ENCODE measurements at regions not wholly inside any gene's neighbourhood (a gene's known extent, or its start where the extent isn't known, plus 50 kb on each side); places are given as distances from the start of the nearest gene placed in this dataset.

DNA sequence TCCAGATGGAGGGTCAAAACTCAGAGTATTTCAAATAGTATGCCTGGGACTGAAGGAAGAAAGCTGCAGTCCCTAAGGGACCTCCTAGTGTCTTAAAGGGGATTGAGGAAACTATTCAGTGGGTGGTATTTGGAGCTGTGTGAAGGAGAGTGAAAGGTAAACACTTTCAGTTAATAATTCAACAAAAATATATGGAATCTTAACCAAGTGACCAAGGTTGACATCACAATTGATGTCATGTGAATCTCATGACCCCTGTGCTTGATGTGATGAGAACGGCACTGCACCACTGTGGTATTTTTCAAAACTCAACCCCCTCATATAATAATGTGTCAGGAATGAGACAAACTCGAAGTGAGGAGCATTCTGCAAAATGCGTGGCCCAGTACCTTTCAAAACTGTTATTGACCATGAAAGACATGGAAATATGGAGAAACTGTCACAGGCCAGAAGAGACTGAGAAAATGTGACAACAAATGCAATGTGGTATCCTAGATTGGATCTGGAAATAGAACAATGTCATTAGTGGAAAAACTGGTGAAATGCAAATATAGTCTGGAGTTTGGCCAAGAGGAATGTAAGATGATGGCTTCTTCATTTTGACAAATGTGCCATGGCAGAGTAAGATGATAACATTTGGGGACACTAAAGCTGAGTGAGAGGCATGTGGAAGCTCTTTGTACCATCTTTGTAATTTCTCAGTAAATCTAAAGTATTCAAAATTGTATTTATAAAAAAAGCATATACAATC lies 553.9 kb downstream of the RFC3 start:
- Histone ChIP-seq H4K20me1 (replicated peaks; ENCODE audit: control insufficient read depth, extremely low read depth, insufficient read depth, low read length) (no peaks in the 10 kb centered on the region), H3K4me3 (replicated peaks in 1 of 3; ENCODE audit: insufficient read depth in 1 of 3, low read depth in 1 of 3, low read length in 3 of 3) (no peak overlapping the region), H3K27ac (ENCODE audit: insufficient read depth, low read depth, low read length) (no peak overlapping the region), H3K4me1 (ENCODE audit: control insufficient read depth, extremely low read depth, insufficient read depth, low read length) (no peaks in the 10 kb centered on the region), H3K27me3 (ENCODE audit: control insufficient read depth in 2 of 2, insufficient read depth in 2 of 2, low read length in 2 of 2) (no peaks in the 10 kb centered on the region), H3K9me1 (replicated peaks; ENCODE audit: control insufficient read depth, extremely low read depth, insufficient read depth, low read length) (no peaks in the 10 kb centered on the region), H3K36me3 (ENCODE audit: control insufficient read depth in 2 of 2, extremely low read depth in 1 of 2, insufficient read depth in 2 of 2, low read length in 2 of 2) (no peaks in the 10 kb centered on the region), H3K79me2 (ENCODE audit: control insufficient read depth, insufficient read depth, low read length) (no peaks in the 10 kb centered on the region), H3K4me2 (ENCODE audit: insufficient read depth, low read length) (no peak overlapping the region), H2AFZ (ENCODE audit: low read depth, low read length) (no peak overlapping the region), H3K9ac (replicated peaks; ENCODE audit: extremely low read depth, insufficient read depth, low read length) (no peak overlapping the region), H3K9me3 (replicated peaks; ENCODE audit: control insufficient read depth, insufficient read depth, low read length) (no peaks in the 10 kb centered on the region)
- ChIA-PET CTCF (no interaction called here), POLR2A (no interaction called here)
- DNase-seq (ENCODE audit: low read depth, low spot score), result no peak
- intact Hi-C loops (cut with micrococcal nuclease) (no loop called here), dilution Hi-C loops (cut with MboI; ENCODE audit: extremely low pct_ligation_motif_present, low sequenced_read_pairs) (no loop called here)
- TF ChIP-seq JUN (IDR thresholded peaks at IDR 0.05; ENCODE audit: borderline replicate concordance, insufficient read depth, insufficient read length, low read depth), result no peak
- TF ChIP-seq, protein P1, sequence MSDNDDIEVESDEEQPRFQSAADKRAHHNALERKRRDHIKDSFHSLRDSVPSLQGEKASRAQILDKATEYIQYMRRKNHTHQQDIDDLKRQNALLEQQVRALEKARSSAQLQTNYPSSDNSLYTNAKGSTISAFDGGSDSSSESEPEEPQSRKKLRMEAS (IDR thresholded peaks at IDR 0.05; ENCODE audit: insufficient read depth, insufficient read length), result no peak
- TF ChIP-seq MYC (IDR thresholded peaks at IDR 0.05; ENCODE audit: low read depth, low read length), result no peak
- BruUV-seq (replicated peaks), result no TSS peak
- no peak for FAIRE-seq

DNA sequence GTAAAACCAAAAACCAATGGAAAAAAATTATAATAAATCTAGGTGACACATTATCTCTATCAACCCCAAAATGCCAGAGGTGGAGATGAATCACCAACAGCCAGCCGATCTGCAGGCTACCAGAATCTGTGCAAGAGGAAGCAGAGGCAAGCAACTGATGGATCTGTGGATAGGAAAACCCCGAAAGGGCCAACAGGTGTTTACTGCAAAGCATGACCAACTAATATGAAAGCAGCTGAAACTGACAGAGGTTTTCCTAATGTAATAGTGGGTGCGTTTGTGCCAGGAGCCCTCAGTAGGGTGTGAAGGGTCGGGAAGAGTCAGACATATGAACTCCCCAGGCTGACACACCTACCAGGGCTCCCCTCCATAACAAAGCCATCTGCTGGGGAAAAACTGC lies 554.6 kb downstream of the RFC3 start:
- H3K27ac ChIP-seq (ENCODE audit: insufficient read depth, low read depth, low read length), result no peak overlapping the region
- FAIRE-seq (no peak), DNase-seq (ENCODE audit: low read depth, low spot score) (no peak)
- no TSS peak for BruUV-seq (replicated peaks)
- dilution Hi-C loops (cut with MboI; ENCODE audit: extremely low pct_ligation_motif_present, low sequenced_read_pairs) (no loop called here), intact Hi-C loops (cut with micrococcal nuclease) (no loop called here)
- no peaks in the 10 kb centered on the region for H3K9me1 ChIP-seq (replicated peaks; ENCODE audit: control insufficient read depth, extremely low read depth, insufficient read depth, low read length)
- H3K27me3 ChIP-seq (ENCODE audit: control insufficient read depth in 2 of 2, insufficient read depth in 2 of 2, low read length in 2 of 2), result no peaks in the 10 kb centered on the region
- H3K9ac ChIP-seq (replicated peaks; ENCODE audit: extremely low read depth, insufficient read depth, low read length), result no peak overlapping the region
- H3K79me2 ChIP-seq (ENCODE audit: control insufficient read depth, insufficient read depth, low read length), result no peaks in the 10 kb centered on the region
- TF ChIP-seq GATA2 (IDR thresholded peaks at IDR 0.05; ENCODE audit: insufficient read depth, insufficient read length, low read depth, low read length) (no peak), POLR2AphosphoS5 (IDR thresholded peaks at IDR 0.05; ENCODE audit: insufficient read depth, low read depth, low read length) (no peak)
- TF ChIP-seq, protein P2, sequence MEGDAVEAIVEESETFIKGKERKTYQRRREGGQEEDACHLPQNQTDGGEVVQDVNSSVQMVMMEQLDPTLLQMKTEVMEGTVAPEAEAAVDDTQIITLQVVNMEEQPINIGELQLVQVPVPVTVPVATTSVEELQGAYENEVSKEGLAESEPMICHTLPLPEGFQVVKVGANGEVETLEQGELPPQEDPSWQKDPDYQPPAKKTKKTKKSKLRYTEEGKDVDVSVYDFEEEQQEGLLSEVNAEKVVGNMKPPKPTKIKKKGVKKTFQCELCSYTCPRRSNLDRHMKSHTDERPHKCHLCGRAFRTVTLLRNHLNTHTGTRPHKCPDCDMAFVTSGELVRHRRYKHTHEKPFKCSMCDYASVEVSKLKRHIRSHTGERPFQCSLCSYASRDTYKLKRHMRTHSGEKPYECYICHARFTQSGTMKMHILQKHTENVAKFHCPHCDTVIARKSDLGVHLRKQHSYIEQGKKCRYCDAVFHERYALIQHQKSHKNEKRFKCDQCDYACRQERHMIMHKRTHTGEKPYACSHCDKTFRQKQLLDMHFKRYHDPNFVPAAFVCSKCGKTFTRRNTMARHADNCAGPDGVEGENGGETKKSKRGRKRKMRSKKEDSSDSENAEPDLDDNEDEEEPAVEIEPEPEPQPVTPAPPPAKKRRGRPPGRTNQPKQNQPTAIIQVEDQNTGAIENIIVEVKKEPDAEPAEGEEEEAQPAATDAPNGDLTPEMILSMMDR (IDR thresholded peaks at IDR 0.05; ENCODE audit: extremely low read depth in 1 of 2, insufficient read depth in 1 of 2, low read depth in 1 of 2, low read length in 2 of 2), result no peak
- TF ChIP-seq, protein P1 (IDR thresholded peaks at IDR 0.05; ENCODE audit: insufficient read depth, insufficient read length), result no peak
- no peaks in the 10 kb centered on the region for H3K4me1 ChIP-seq (ENCODE audit: control insufficient read depth, extremely low read depth, insufficient read depth, low read length)
- no peak overlapping the region for H3K4me3 ChIP-seq (replicated peaks in 1 of 3; ENCODE audit: insufficient read depth in 1 of 3, low read depth in 1 of 3, low read length in 3 of 3)
- H2AFZ ChIP-seq (ENCODE audit: low read depth, low read length), result no peak overlapping the region
- no peaks in the 10 kb centered on the region for H4K20me1 ChIP-seq (replicated peaks; ENCODE audit: control insufficient read depth, extremely low read depth, insufficient read depth, low read length)
- H3K4me2 ChIP-seq (ENCODE audit: insufficient read depth, low read length), result no peak overlapping the region
- CTCF ChIA-PET, result no interaction called here
- no peaks in the 10 kb centered on the region for H3K9me3 ChIP-seq (replicated peaks; ENCODE audit: control insufficient read depth, insufficient read depth, low read length)
- H3K36me3 ChIP-seq (ENCODE audit: control insufficient read depth in 2 of 2, extremely low read depth in 1 of 2, insufficient read depth in 2 of 2, low read length in 2 of 2), result no peaks in the 10 kb centered on the region
- POLR2A ChIA-PET, result no interaction called here
